ENCODE measurements at regions not wholly inside any gene's neighbourhood (a gene's known extent, or its start where the extent isn't known, plus 50 kb on each side); places are given as distances from the start of the nearest gene placed in this dataset.

GRCh38 chr2:16330571-16330970 lies 335.1 kb downstream of the CYRIA start:
- no peak for DNase-seq (ENCODE audit: low read depth)

- no peak for DNase-seq (ENCODE audit: low read depth)
Observed at GRCh38 chr2:16330012-16330411, 335.6 kb downstream of the CYRIA start.

- no peak for DNase-seq (ENCODE audit: low read depth)
Observed at GRCh38 chr2:16329421-16329820, 336.2 kb downstream of the CYRIA start.

GRCh38 chr2:16328521-16329190 lies 337.0 kb downstream of the CYRIA start:
- DNase-seq (ENCODE audit: low read depth): no peak

- DNase-seq (ENCODE audit: low read depth): no peak
Observed at GRCh38 chr2:16327326-16327725, 338.3 kb downstream of the CYRIA start.

- DNase-seq (ENCODE audit: low read depth): no peak
Observed at GRCh38 chr2:16326711-16327300, 338.8 kb downstream of the CYRIA start.

- DNase-seq (ENCODE audit: low read depth): no peak
Observed at GRCh38 chr2:16325976-16326510, 339.6 kb downstream of the CYRIA start.

GRCh38 chr2:16325016-16325975 lies 340.3 kb downstream of the CYRIA start:
- no peak for DNase-seq (ENCODE audit: low read depth)

- no peak for DNase-seq (ENCODE audit: low read depth)
Observed at GRCh38 chr2:16324544-16324937, 341.1 kb downstream of the CYRIA start.

- no peak for DNase-seq (ENCODE audit: low read depth)
Observed at GRCh38 chr2:16323551-16324543, 341.8 kb downstream of the CYRIA start.

GRCh38 chr2:16323126-16323520 lies 342.5 kb downstream of the CYRIA start:
- DNase-seq (ENCODE audit: low read depth): no peak

GRCh38 chr2:16322308-16323125 lies 343.1 kb downstream of the CYRIA start:
- DNase-seq (ENCODE audit: low read depth): no peak

GRCh38 chr2:16321872-16322271 lies 343.8 kb downstream of the CYRIA start:
- no peak for DNase-seq (ENCODE audit: low read depth)

- no peak for DNase-seq (ENCODE audit: low read depth)
Observed at GRCh38 chr2:16321256-16321655, 344.4 kb downstream of the CYRIA start.

GRCh38 chr2:16320716-16321115 lies 344.9 kb downstream of the CYRIA start:
- no peak for DNase-seq (ENCODE audit: low read depth)

- no peak for DNase-seq (ENCODE audit: low read depth)
Observed at GRCh38 chr2:16319551-16320121, 346.0 kb downstream of the CYRIA start.

- no peak for DNase-seq (ENCODE audit: low read depth)
Observed at GRCh38 chr2:16318474-16319195, 347.0 kb downstream of the CYRIA start.

GRCh38 chr2:16318051-16318450 lies 347.6 kb downstream of the CYRIA start:
- no peak for DNase-seq (ENCODE audit: low read depth)

GRCh38 chr2:16317211-16317830 lies 348.3 kb downstream of the CYRIA start:
- DNase-seq (ENCODE audit: low read depth): no peak
